GM13976 (cell line): ENCODE measurements at regions not wholly inside any gene's neighbourhood (a gene's known extent, or its start where the extent isn't known, plus 50 kb on each side); places are given as distances from the start of the nearest gene placed in this dataset.

Experiments used
- DNase-seq: peaks from one replicate; pipeline ENCODE4 v3.0.0; 2012; ENCODE audit warnings: low spot score
- CTCF ChIP-seq: IDR thresholded peaks from 2 replicates; pipeline ENCODE4 v1.5.1; 2012; ENCODE audit warnings: borderline replicate concordance, mild to moderate bottlenecking; ENCODE audit not compliant: insufficient read depth; ENCODE audit errors: extremely low read depth, missing control alignments, control extremely low read depth
- in situ Hi-C: fragments of 300-500 bp; cut with MboI; formaldehyde crosslinking; loops from one replicate; pipeline ENCODE4 v1.12.0; 2022; ENCODE audit warnings: low sequenced_read_pairs, mixed read lengths, inconsistent platforms; ENCODE audit not compliant: unreplicated experiment

- no peak for DNase-seq
- in situ Hi-C loops, result no loop called here
- TF ChIP-seq CTCF, result no peak
These were observed 297.5 kb upstream of the CRIM1 start for GRCh38 chr2:36058076-36058475.

- in situ Hi-C loops, result no loop called here
These were observed 302.8 kb upstream of the CRIM1 start for GRCh38 chr2:36052819-36053218.

GRCh38 chr2:36044411-36044810 is 311.2 kb upstream of the CRIM1 start:
- no peak for TF ChIP-seq CTCF
- in situ Hi-C loops, result no loop called here
- no peak for DNase-seq

More at GRCh38 chr2:36052819-36053218, 302.8 kb upstream of the CRIM1 start:
- no peak for DNase-seq
- no peak for TF ChIP-seq CTCF

- in situ Hi-C loops, result no loop called here
- TF ChIP-seq CTCF, result no peak
- no peak for DNase-seq
These were observed 320.4 kb upstream of the CRIM1 start for GRCh38 chr2:36035137-36035536.

GRCh38 chr2:36032046-36032445 is 323.5 kb upstream of the CRIM1 start:
- no peak for DNase-seq
- in situ Hi-C loops, result no loop called here
- TF ChIP-seq CTCF, result no peak

- in situ Hi-C loops, result no loop called here
- no peak for TF ChIP-seq CTCF
- DNase-seq, result no peak
These were observed 324.1 kb upstream of the CRIM1 start for GRCh38 chr2:36031471-36031870.

- in situ Hi-C loops, result no loop called here
- TF ChIP-seq CTCF, result no peak
- no peak for DNase-seq
These were observed 328.0 kb upstream of the CRIM1 start for GRCh38 chr2:36027616-36028015.
